Adrenal gland (tissue), 5 donors: ENCODE measurements at regions not wholly inside any gene's neighbourhood (a gene's known extent, or its start where the extent isn't known, plus 50 kb on each side); places are given as distances from the start of the nearest gene placed in this dataset.

Experiments
- POLR2A ChIP-seq, 2 donors: fragments of 450-650 bp; IDR thresholded peaks; one replicate each; pipeline ENCODE4 v1.6.1; 2017; ENCODE audit warnings: antibody characterized with exemption in 2 of 2, mild to moderate bottlenecking in 2 of 2, moderate library complexity in 1 of 2
- TF ChIP-seq, protein P1 (sequence below), 6 experiments: fragments of 450-650 bp in 4 of 6; fragments of 200-600 bp in 2 of 6; sonication (generic) in 1 of 6; IDR thresholded peaks; 1 replicate in 5 of 6; 2 replicates in 1 of 6; pipeline versions ENCODE4 v1.5.1 to v1.8.0; 2016 to 2021; ENCODE audit warnings: antibody characterized with exemption in 6 of 6, mild to moderate bottlenecking in 2 of 6, moderate library complexity in 1 of 6
- donor health status: DM: no; HTN: no; CAD: no.

DNA sequence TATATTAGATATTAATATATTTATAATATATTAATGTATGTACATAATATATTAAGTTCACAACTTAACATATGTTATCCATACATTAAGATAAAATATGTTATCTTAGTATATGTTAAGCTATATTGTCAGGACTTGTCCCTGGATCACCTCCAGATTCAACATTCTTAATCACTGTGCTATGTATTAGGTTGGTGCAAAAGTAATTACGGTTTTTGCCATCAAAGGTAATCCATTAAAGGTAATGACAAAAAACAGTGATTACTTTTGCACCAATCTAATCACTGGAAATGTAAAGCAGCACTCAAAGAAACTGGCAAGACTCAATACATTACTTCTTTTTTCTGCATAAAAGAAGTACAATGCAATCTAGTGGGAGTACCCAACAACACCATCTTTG is 1099.0 kb upstream of the SLC39A10 start:
- TF ChIP-seq, protein P1, sequence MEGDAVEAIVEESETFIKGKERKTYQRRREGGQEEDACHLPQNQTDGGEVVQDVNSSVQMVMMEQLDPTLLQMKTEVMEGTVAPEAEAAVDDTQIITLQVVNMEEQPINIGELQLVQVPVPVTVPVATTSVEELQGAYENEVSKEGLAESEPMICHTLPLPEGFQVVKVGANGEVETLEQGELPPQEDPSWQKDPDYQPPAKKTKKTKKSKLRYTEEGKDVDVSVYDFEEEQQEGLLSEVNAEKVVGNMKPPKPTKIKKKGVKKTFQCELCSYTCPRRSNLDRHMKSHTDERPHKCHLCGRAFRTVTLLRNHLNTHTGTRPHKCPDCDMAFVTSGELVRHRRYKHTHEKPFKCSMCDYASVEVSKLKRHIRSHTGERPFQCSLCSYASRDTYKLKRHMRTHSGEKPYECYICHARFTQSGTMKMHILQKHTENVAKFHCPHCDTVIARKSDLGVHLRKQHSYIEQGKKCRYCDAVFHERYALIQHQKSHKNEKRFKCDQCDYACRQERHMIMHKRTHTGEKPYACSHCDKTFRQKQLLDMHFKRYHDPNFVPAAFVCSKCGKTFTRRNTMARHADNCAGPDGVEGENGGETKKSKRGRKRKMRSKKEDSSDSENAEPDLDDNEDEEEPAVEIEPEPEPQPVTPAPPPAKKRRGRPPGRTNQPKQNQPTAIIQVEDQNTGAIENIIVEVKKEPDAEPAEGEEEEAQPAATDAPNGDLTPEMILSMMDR (IDR thresholded peaks at IDR 0.05): no peak
- no peak for TF ChIP-seq POLR2A (IDR thresholded peaks at IDR 0.05)
